CD4-positive, alpha-beta T cell treated with Interferon alpha-2 for 1 hour (primary cell): ENCODE measurements at regions not wholly inside any gene's neighbourhood (a gene's known extent, or its start where the extent isn't known, plus 50 kb on each side); places are given as distances from the start of the nearest gene placed in this dataset.

ENCODE experiments used
- DNase-seq, 2 donors: peaks; one replicate each; pipeline ENCODE4 v3.0.0-alpha.2; 2020 to 2022

- no peak for DNase-seq
Observed at GRCh38 chr20:58162986-58163385, 65.5 kb downstream of the ANKRD60 start.

GRCh38 chr20:58161192-58161591 lies 67.3 kb downstream of the ANKRD60 start:
- no peak for DNase-seq

GRCh38 chr20:58160451-58161061 lies 67.9 kb downstream of the ANKRD60 start:
- no peak for DNase-seq

- DNase-seq, result no peak
Observed at GRCh38 chr20:58155148-58155925, 73.1 kb downstream of the ANKRD60 start.

- no peak for DNase-seq
Observed at GRCh38 chr20:58154113-58154512, 74.3 kb downstream of the ANKRD60 start.

GRCh38 chr20:58153121-58153520 lies 75.3 kb downstream of the ANKRD60 start:
- no peak for DNase-seq

GRCh38 chr20:58150772-58151171 lies 77.7 kb downstream of the ANKRD60 start:
- DNase-seq, result no peak

- DNase-seq, result no peak
Observed at GRCh38 chr20:58149437-58150091, 78.9 kb downstream of the ANKRD60 start.

GRCh38 chr20:58148891-58149290 lies 79.6 kb downstream of the ANKRD60 start:
- DNase-seq, result no peak

GRCh38 chr20:58147628-58148370 lies 80.7 kb downstream of the ANKRD60 start:
- no peak for DNase-seq

- no peak for DNase-seq
Observed at GRCh38 chr20:58146746-58147140, 81.7 kb downstream of the ANKRD60 start.

GRCh38 chr20:58146081-58146745 lies 82.2 kb downstream of the ANKRD60 start:
- no peak for DNase-seq

GRCh38 chr20:58145506-58146080 lies 82.9 kb downstream of the ANKRD60 start:
- DNase-seq, result no peak

GRCh38 chr20:58144096-58144495 lies 84.4 kb downstream of the ANKRD60 start:
- no peak for DNase-seq

- DNase-seq, result no peak
Observed at GRCh38 chr20:58143531-58143930, 84.9 kb downstream of the ANKRD60 start.

GRCh38 chr20:58142843-58143185 lies 85.6 kb downstream of the ANKRD60 start:
- DNase-seq, result no peak

GRCh38 chr20:58141971-58142842 lies 86.2 kb downstream of the ANKRD60 start:
- DNase-seq, result no peak

- DNase-seq, result no peak
Observed at GRCh38 chr20:58141496-58141895, 87.0 kb downstream of the ANKRD60 start.

GRCh38 chr20:58140787-58141425 lies 87.5 kb downstream of the ANKRD60 start:
- DNase-seq, result no peak

- no peak for DNase-seq
Observed at GRCh38 chr20:58139849-58140786, 88.3 kb downstream of the ANKRD60 start.
